ENCODE measurements at regions not wholly inside any gene's neighbourhood (a gene's known extent, or its start where the extent isn't known, plus 50 kb on each side); places are given as distances from the start of the nearest gene placed in this dataset.

- TF ChIP-seq CTCF (IDR thresholded peaks at IDR 0.05): no peak
- no peak for TF ChIP-seq POLR2A (IDR thresholded peaks at IDR 0.05)
Measured at GRCh38 chr1:4027492-4028138, 127.5 kb upstream of the C1orf174 start.
